AG08395 (cell line): ENCODE measurements at regions not wholly inside any gene's neighbourhood (a gene's known extent, or its start where the extent isn't known, plus 50 kb on each side); places are given as distances from the start of the nearest gene placed in this dataset.
"Not testable (repeated sequence)": the region's sequence is repeated elsewhere in the genome, so short reads cannot be mapped to it uniquely, and the experiment has no call there.

Source experiments
- DNase-seq: peaks from one replicate; pipeline ENCODE4 v3.0.0; 2012; ENCODE audit warnings: mixed read lengths, low spot score

DNA sequence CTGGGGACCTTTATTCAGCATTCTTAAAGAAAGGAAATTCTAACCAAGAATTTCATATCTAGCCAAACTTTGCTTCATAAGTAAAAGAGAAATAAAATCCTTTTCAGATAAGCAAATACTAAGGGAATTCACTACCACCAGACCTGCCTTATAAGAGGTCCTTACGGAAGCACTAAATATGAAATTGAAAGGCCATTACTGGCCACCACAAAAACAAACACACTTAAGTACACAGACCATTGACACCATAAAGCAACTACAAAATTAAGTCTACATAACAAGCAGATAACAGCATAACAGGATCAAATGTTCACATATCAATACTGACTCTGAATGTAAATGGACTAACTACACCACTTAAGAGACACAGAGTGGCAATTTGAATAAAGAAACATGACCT, 361.4 kb upstream of the POU5F2 start:
- no peak for DNase-seq

DNA sequence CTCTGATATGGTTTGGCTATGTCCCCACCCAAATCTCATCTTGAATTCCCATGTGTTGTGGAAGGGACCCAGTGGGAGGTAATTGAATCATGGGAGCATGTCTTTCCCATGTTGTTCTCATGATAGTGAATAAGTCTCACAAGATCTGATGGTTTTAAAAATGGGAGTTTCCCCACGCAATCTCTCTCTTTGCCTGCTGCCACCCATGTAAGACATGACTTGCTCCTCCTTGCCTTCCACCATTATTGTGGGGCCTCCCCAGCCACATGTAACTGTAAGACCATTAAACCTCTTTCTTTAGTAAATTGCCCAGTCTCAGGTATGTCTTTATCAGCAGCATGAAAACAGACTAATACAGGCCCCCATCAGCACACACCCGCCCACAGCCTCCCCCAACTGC, 356.0 kb upstream of the POU5F2 start:
- DNase-seq = not testable (repeated sequence)

DNA sequence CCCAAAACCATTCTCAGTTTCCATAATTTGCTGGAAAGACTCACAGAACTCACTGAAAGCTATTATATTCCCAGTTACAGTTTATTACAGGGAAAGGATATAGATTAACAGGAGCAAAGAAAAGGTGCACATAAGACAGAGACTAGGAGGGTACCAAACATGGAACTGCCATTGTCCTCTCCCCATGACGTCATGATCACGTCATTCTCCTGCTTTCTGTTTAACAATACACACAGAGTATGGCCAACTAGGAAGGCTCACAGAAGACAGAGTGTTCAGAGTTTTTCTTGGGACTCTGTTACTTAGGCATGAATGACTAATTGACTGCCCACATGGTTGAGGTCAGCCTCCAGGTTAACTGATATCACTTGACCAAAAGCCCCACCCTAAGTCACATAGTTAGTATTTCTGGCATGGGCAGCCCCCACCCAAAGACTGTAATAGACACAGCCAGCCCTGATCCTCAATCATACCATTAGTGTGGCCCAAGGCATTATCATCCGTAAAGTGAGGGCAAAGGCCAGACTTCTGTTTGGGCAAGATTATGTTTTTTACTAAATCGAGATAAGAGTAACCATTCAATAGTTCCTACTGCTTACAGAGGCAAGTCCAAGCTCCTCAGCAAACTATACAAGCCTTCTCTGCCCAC, 353.5 kb upstream of the POU5F2 start:
- no peak for DNase-seq

DNA sequence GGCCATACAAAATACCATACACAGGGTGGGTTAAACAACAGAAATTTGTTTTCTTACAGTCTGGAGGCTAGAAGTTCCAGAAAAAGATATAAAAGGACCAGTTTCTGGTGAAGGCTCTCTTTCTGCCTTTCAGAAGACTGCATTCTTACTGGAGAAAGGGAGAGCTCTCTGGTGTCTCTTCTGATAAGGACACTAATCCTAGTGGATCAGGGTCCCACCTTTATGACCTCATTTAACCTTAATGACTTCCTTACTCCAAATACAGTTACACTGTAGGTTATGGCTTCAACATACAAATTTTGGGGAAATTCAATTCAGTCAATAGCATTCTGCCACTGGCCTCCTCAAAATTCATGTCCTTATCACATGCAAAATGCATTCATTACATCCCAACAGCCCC, 351.9 kb upstream of the POU5F2 start:
- DNase-seq = no peak

GRCh38 chr5:94086635-94087034, 345.2 kb upstream of the POU5F2 start:
- not testable (repeated sequence) for DNase-seq

DNA sequence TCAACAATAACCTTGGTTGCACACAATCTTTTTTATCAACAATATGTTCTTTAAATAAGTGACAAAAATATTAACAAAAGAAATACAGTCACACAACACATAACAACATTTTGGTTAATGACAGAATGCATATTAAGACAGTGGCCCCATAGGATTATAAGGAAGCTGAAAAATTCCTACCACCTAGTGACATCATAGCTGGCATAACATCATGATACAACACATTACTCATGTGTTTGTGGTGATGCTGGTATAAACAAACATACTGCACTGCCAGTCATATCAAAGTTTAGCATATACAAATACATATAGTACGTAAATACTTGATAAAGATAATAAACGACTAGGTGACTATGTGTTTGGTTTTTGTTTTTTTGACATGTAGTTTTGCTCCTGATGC, 344.8 kb upstream of the POU5F2 start:
- DNase-seq = no peak

DNA sequence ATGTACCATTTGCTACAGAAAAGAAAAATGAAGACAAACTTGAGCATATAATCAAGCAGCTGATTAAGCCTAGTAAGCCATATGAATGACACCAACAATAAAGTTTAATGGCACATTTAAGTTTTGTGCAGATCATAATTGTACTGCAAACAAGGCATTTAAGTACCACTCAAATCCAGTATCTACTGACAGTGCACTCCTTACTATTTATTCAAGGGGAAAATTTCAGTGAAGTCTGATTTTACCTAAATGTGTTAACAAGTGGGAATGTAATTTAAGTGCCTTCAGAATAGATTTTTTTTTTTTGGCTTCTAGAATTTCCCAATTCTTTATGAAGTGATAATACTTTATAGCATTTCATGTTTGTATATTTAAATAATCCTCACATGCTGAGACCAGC, 341.0 kb upstream of the POU5F2 start:
- DNase-seq = no peak

DNA sequence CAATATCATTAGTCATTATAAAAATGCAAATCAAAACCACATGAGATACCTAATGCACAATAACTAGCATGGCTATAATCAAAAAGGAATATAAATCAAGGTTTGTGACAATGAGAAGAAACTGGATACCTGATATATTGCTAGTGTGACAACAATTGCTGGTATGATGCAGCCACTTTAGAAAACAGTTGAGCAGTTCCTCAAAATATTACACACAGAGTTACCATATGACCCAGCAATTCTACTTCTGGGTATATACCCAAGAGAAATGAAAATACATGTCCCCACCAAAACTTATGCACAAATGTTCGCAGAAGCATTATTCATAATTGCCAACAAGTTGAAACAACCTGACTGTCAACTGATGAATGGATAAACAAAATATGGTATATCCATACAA, 339.7 kb upstream of the POU5F2 start:
- DNase-seq = no peak

DNA sequence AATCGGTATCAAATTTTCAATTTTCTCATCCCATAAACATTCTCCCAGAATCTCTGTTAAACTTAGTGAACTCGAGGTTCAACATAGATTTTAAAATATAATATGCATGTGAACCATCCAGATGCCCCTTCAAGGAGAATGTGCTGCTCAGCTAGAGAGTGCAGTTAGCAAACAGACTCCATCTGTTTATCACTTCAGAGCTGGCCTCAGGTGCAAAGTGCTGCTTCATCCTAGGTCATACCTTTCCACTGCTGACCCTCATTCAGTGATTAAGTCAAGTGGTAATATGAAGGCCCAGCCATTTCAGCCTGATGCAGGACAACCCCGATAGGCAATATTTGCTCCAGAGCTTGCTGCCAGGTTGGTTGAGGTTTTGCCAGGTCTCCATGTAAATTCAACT, 339.0 kb upstream of the POU5F2 start:
- DNase-seq = no peak

DNA sequence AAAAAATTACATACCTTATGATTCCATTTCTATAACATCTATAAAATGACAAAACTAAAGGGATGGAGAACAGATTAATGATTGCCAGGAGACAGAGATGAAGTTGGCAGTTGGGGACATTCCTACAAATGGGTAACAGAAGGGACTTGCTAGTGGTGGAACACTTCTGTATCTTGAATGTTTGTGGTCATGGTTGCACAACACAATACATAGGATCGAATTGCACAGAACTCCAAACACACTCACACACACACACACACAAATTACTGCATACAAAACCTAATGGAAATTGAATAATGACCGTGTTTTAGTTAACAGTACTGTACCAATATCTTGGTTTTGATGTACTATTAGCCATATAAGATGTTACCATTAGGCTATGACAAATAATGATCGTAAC, 330.7 kb upstream of the POU5F2 start:
- no peak for DNase-seq

DNA sequence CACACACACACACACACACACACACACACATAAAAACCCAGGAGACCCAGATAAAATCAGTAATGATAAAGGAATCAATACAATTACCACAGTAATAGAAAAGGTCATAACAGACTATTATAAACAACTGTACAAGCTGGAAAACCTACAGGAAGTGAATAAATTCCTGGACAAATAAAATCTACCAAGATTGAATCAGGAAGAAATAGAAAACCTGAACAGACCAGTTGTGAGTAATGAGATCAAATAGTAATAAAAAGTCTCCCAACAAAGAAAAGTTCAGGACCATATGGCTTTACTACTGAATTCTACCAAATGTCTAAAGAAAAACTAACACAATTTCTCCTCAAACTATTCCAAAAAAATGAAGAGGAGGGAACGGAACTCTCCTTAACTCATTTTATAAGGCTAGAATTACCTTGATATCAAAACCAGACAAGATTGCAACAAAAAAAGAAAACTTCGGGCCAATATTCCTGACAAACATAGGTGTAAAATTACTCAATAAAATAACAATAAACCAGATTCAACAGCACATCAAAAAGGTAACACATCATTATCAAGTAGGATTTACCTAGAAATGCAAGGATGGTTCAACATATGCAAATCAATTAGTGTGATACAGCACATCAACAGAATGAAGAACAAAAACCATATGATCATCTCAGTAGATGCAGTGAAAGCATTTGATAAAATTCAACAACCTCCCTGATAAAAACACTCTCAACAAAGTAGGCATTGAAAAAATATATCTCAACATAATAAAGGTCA, 325.2 kb upstream of the POU5F2 start:
- DNase-seq = no peak

- no peak for DNase-seq
Measured at GRCh38 chr5:94064025-94064424, 322.6 kb upstream of the POU5F2 start.

DNA sequence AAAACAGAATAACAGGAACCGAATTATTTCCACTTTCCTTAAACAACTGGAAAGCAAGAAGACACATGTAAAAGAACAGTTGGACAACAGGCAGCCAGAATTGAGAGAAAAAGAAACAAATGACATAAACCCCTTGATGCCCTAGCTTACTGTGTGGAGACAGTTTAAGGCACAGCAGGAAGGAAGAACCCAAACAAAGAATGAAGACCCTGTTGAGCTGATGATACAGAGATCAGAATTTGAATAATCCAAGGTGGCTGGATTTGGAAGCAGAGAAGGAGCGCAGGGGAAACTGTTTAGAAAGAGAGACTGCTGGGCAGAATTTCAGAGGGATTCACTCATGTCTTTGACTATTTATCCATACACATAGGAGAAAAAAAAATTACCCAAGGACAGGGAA, 316.3 kb upstream of the POU5F2 start:
- DNase-seq = peak; percentile 3

DNA sequence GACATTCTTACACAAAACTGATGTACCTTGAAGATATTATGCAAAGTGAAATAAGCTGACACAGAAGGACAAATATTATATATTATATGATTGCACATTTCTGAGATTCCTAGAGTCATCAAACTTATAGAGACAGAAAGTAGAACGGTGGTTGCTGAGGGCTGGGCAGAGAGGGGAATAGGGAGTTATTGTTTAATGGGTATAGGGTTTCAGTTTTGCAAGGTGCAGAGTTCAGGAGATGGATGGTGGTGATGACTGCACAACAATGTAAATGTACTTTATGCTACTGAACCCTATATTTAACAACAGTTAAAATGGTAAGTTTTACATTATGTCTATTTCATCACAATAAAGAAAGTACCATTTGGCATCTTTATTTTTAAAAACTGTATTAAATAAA, 315.8 kb upstream of the POU5F2 start:
- no peak for DNase-seq

DNA sequence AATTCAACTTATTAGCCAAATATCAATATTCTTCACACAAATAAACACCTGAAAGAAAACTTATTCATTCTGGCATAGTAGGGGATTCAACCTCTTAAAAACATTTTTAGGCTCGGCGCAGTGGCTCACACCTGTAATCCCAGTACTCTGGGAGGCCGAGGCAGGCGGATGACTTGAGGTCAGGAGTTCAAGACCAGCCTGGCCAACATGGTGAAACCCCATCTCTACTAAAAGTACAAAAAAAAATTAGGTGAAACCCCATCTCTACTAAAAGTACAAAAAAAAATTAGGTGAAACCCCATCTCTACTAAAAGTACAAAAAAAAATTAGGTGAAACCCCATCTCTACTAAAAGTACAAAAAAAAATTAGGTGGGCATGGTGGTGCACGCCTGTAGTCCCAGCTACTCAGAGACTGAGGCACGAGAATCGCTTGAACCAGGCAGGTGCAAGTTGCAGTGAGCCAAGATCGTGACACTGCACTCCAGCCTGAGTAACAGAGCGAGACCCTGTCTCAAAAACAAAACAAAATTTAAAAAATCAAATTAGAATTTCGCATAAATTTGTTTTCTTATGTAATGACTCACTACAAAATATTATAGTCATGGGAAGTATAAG, 308.0 kb upstream of the POU5F2 start:
- not testable (repeated sequence) for DNase-seq

GRCh38 chr5:94045839-94046782, 304.7 kb upstream of the POU5F2 start:
- DNase-seq = no peak

GRCh38 chr5:94043311-94043710, 301.9 kb upstream of the POU5F2 start:
- DNase-seq = no peak

- DNase-seq = no peak
Measured at GRCh38 chr5:94040591-94041148, 299.3 kb upstream of the POU5F2 start.

GRCh38 chr5:94039101-94039500, 297.7 kb upstream of the POU5F2 start:
- DNase-seq = no peak

- peak; percentile 14 for DNase-seq
Measured at GRCh38 chr5:94031631-94032030, 290.2 kb upstream of the POU5F2 start.

GRCh38 chr5:94028001-94028400, 286.6 kb upstream of the POU5F2 start:
- DNase-seq = no peak

DNA sequence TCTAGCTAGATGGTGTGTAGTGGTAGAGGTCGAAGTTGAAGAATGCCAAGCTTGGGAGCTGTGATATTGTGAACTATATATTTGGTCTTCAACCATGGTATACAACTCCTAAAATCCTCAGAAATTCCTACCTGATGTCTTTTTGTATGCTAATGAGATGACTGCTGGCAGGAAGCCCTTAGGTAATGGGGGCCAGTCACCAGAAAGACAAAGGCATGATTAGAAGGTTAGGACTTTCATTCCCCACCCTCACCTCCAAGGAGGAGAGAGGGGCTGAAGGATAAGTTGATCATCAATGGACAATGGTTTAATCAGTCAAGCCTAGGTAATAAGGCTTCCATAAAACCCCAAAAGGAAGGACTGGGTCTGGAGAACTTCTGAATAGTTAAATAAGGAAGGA, 285.7 kb upstream of the POU5F2 start:
- no peak for DNase-seq
